CD4-positive, alpha-beta T cell treated with Interleukin-4 for 4 hours (primary cell): ENCODE measurements at regions not wholly inside any gene's neighbourhood (a gene's known extent, or its start where the extent isn't known, plus 50 kb on each side); places are given as distances from the start of the nearest gene placed in this dataset.
"Not testable (repeated sequence)": the region's sequence is repeated elsewhere in the genome, so short reads cannot be mapped to it uniquely, and the experiment has no call there.

Source experiments
- DNase-seq: peaks from one replicate; pipeline ENCODE4 v3.0.0-alpha.2; 2020

DNA sequence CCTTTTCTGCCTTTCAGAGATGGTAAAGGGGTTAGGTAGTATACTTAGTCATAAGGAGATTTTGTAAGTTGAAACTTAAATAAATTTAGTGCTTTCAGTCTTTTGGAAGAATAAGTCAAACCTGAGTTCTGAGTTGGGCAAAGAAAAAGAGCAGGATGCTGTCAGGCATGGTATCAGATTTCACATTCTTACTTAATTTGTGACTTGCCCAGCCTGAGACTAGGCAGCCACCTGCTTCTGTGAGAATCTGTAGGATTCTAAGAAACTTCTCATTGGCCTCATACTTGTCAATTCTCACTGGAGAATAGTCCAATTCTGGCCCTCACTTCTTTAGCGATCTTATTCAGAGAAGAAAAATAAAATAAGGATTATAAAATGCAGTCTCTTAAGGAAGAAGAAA, 577.5 kb downstream of the DIPK2A start:
- DNase-seq: no peak

DNA sequence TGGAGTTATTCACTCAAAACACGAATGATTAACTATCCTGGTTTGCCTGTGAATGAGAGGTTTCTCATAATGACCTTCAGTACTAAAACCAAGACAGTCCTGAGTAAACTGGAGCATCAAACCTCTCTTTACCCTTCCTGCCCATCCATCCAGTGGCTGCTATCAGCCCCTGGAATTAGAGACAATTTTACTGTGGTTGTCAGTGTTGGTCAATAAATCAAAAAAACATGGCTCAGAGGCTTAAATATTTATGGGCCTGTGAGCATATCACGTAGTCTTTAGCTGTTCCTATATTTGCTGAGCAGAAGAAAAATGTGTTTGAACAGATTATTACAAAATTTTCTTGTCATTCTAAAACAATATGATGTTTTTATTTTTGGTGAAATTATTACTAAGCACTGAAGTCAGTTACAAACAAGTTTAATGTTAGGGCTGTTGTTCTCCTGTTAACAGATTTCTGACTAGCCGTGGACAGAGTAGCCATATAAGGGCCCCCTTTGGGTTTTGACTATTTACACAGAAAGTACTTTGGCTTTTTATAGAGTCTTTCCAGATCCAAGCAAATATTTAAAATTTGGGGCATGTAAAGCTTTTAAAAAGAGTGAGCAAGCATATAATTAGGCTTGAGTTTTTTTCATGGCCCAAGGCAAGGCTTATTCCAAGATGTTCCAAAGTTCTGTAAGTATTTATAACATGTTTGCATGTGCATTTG, 580.9 kb downstream of the DIPK2A start:
- DNase-seq: no peak

DNA sequence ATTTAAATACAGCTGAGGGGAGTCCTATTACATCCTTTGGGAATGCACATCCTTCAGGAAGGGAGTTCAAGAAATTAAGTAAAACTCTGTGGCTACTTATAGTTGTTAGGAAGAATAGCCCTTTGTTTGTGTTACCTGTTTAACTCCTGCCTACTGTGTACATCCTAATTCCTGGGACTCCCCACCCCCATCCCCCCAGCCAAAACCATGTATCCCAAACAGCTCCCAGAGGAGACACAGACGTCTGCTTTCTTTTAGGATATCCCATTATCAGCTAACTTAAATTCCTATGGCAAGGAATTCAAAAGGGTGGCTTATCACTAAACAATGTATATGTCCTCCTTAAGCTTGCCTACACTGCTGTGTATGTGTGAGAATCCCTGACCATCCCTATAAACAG, 581.7 kb downstream of the DIPK2A start:
- DNase-seq: no peak

DNA sequence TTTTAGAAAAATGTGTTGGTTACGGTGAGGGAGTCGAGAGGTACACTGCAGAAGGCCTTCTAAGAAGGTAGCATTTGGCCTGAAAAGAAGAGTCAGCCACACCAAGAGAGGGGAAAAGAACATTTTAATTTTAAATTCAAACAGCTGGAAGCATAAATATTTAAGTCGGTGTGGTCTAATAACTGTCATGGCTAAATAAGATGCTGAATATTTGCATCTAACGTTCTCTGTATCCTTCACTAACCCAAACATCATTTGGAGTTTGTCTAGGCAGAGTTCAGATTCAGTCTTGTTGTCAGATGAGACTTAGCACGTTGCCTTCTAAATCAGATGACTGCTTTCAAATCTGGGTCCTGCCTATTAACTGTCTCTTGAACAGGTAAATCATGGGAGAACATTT, 583.3 kb downstream of the DIPK2A start:
- no peak for DNase-seq

DNA sequence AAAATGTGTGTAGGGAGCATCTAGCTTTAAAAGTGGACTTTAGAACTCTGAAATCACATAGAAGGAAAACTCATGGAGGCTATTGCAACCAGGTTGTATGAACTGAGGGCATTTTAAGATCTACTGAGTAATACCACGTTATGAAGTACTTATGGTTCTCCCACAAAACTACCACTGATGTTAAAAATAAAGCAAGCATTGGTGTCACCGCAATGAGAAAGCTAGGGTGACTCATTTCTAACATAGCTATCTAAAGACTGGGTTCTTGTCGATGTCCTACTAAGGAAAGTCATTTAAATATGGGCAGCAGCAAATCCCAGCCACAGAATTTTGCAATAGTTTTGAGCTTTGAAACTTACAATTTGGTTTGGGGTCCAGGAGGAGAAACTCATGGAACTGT, 584.8 kb downstream of the DIPK2A start:
- no peak for DNase-seq

DNA sequence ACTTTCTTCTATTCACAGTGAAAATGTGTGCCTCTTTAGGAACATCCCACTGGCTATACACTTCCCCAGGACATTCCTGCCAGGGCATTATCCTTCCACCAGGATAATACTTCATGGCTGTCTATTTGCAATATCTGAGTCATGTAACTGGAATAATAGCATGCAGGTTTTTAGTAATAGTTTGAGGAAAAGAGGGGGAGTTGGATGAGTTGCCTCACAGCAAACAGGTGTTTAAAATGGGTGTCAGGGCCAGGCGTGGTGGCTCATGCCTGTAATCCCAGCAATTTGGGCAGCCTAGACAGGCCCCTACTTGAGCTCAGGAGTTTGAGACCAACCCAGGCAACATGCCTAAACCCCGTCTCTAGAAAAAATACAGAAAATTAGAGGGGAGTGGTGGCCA, 585.9 kb downstream of the DIPK2A start:
- DNase-seq: no peak

DNA sequence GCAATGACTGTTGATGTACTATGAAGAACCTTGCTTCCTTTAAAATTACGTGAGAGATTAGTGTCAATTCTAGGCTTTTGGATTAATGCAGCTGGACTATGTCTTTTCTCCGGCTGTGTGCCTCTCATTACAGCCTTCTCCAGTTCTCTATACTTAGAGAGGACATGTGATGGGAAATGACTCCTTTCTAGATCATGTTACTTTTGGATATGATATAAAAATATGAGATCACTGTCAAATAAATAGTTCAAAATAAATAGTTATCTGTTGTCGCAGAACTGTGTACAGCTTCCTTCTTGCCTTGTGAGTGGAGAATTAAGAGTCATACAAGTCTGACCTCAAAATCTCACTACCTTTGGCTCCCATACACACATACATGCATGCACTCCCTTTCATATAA, 592.4 kb downstream of the DIPK2A start:
- DNase-seq: no peak

DNA sequence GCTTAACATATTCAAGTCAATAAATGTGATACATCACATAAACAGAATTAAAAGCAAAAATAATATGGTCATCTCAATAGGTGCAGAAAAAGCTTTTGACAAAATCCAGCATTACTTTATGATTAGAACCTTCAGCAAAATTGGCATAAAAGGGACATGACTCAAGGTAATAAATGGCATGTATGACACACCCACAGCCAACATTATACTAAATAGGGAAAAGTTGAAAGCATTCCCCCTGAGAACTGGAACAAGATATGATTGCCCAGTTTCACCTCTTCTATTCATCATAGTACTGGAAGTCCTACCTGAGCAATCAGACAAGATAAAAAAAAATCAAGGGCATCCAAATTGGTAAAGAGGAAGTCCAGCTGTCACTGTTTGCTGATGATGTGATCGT, 594.7 kb downstream of the DIPK2A start:
- no peak for DNase-seq

DNA sequence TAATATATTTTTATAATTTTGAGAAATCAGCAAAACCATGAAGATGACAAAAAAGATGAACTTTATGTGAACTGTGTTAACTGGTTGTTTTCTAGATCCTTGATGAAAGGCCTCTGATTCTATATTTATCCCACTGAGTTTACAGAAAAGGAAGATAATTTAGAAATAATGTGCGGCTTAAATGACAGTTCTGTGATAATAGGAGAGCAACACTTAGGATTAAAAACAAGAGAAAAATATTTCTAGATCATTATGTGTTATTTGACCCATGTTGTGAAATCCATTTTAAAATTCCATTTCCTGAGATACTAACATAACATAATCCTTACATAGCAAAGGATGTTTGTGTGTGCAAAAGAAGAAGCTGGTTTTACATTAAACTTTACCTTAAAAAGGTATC, 598.0 kb downstream of the DIPK2A start:
- no peak for DNase-seq

DNA sequence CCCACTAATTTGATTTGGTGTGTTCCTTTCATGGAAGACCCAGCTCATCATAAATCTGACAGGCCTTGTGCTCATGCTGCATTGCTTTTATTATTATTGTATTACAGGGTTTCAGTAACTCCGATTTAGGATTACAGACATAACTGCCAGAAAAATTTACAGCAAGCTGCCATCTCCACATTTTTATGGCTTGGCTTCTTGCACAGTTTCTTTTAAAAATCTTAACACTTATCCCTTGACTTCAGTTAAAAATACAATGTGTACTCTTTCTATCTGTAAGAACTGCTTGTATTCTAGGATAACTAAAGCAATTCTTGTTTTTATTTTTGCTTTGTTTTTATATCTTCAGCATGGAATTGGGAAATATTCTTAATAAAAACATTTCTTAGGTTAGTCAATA, 612.2 kb downstream of the DIPK2A start:
- DNase-seq: no peak

DNA sequence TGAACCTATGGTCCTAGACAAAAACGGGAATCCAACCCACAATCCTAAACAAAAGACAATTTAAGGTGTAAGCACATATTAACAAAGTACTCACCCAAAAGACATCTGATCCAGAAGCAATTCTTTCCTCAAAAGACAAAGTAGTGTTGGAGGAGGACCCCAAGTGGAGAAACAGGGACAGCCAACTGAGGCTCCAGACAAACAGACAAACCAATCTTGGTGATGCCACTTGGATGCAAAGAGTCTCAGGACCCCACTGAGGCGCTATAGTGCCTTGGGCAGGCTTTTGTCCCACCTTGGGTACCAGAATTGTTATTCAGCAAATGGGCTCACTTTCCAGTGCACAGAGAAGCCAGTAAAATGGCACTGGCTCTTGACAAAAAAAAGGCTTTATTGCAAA, 613.8 kb downstream of the DIPK2A start:
- no peak for DNase-seq

DNA sequence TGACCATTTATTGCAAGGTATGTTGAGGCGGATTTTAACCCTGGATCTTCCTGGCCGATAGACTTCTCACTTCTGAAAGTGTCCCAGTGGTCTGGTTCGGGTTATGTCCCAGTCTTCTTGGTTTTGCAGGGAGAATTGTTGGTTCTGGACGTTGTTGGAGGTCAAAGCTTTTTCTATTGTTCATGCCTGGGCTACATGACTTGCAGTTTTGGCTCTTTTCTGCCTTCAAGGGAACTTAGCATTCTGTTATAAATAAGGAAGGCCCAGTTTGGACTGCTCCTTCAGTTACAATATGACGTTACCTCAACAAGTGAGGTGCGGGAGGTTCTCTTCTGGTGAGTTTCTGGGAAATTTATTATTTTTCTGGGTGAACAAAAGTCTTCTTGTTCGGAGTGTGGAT, 614.3 kb downstream of the DIPK2A start:
- no peak for DNase-seq

DNA sequence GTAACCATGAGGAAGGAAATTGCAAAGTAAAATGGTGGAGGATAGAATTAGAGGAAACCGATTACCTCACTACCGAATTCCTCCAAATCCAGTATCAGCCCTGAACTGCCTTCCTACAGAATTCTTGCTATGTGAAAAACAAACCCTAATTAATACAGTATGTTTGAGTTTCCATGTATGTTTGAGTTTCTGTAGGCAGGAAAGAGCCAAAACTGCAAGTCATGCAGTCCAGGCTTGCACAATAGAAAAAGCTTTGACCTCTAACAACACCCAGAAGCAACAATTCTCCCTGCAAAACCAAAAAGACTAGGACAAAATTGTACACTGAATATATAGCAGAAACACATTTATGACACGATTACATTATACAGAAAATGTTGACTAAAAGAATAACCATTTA, 614.8 kb downstream of the DIPK2A start:
- DNase-seq: no peak

DNA sequence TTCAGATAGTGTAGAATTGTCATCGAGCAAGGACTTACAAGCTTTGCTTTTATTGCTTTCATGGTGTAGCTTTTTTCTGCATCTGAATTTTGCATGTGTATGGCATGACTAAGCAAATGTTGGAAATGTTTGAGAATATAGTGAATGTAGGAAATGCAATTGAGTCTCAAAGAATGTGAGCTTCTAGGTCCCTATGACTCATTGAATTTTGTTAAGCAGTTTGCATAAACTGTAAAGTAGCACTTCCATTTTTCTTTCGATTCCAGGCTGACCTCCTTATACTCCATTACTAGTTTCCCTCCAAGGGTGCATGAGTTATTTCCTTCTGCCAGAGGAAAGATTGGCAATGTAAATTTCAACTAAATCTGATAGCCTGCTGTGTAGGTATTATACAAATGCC, 619.2 kb downstream of the DIPK2A start:
- no peak for DNase-seq

DNA sequence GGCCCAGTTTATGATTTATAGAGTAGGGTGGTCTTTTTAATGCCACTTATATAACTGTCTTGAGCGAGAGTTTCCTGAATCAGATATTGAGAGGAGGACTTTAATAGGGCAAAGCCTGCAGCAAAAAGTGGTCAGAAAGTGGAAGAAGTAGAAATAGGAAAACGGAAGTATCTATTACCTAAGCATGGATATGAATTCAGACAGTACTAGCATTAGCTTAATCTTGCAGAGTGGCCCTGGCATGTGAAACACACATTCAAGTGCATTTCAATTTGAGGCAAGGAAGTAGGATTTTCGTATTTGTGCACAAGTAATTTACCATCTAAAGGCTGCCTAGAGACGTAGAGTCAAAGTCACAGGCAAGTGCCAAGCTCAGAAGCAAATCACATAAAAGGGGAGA, 622.3 kb downstream of the DIPK2A start:
- DNase-seq: no peak

DNA sequence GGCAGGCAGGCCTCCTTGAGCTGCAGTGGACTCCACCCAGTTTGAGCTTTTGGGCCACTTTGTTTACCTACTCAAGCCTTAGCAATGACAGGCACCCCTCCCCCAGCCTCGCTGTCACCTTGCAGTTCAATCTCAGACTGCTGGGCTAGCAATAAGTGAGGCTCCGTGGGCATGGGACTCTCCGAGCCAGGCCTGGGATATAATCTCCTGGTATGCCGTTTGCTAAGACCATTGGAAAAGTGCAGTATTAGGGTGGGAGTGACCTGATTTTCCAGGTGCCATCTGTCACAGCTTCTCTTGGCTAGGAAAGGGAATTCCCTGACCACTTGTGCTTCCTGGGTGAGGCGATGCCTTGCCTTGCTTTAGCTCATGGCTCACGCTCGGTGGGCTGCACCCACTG, 648.6 kb downstream of the DIPK2A start:
- not testable (repeated sequence) for DNase-seq

DNA sequence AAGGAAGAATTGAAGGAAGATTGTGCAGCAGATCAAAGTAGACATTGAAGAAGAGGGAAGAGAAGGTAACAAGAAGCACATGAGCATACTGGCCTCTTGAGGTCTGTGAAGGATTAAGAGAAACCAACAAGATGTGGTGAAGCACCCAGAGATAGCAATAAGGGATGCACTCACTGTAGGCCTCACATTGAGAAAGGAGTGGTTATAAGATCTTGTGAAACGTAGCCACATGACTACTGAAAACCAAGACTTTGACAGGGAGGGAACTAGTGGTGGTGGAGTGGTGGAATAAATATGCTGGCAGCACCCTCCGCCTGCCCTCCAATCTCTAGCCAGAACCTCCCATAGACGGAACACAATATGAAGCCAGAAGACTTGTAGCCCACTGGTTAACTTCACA, 651.2 kb downstream of the DIPK2A start:
- no peak for DNase-seq

DNA sequence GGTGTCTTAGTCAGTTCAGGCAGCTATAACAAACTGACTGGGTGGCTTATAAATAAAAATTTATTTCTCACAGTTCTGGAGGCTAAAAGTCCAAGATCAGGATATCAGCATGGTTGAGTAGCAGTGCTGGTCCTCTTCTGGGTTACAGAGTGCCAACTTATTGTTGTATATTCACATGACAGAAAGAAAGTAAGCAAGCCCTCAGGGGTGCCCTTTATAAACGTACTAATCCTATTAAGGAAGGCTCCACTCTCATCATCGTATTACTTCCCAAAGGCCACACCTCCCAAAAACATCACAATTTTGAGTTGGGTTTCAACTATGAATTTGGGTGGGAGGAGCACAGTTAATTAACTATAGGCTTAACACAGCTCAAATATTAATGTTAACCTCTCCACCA, 653.0 kb downstream of the DIPK2A start:
- no peak for DNase-seq

DNA sequence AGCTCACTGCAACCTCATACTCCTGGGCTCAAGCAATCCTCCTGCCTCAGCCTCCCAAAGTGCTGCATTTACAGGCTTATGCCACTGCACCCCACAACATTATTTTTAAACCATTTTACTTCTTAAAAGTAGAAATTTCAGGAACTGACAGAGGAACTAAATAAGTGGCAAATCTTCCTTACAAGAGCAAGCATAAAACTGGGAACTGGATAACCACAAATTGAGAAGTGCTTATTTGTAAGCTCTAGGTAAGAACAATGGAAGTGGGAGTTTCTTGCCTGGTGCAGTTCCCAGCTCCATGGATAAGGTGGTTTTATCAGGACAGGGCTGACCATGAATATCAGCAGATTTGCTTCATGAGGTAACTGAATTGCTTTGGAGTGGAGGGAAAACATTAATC, 655.2 kb downstream of the DIPK2A start:
- no peak for DNase-seq

DNA sequence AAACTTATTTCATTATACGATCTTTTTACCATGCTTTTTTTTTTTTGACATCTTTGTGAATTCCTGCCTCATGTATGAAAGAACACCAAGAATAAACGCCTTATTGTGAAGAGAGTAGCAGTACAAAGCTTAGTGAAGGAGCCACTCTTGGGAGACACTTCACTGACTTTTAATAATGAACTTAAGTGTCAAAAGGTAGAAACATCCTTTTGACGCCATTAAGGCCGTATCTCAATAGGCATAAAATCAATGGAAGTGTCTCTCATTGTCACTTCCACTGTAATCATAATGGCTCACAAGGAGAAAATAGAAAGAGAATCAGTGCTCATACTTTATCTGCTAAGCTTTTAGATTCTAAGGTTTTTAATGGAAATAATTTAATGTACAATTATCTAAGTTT, 657.8 kb downstream of the DIPK2A start:
- no peak for DNase-seq

DNA sequence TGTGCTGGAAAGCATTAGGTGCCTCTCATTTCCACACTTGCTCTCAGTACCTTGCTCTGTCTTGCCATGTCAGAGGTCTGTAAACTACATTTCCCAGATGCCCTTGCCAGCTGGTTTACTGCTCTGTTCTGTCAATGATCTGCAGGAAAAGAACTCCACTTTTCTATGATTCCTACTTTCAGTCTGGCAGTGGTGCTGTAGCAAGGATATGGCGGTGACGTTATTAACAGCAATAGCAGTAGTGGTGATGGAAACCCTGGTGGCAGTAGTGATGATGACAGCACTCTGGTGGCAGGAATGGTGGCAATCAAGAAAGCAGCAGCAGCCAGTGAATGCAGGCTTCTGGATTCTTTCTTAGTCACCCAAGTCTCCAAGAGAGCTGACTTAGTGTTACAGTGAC, 665.2 kb downstream of the DIPK2A start:
- DNase-seq: no peak

DNA sequence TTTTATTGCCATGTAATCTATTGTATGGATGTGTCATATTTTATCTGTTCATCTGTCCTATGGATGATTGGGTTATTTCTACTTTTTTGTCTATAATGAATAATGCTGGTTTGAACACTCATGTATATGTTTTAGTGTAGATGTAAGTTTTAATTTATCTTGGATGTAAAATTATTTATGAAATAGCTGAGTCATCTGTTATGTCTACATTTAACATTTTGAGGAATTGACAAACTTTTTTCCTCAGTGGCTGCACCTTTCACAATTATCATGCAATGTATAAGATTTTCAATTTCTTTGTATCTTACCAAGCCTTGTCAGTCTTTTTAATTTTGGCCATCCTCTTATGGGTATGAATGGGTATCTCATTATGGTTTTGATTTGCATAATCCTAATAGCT, 666.4 kb downstream of the DIPK2A start:
- DNase-seq: no peak

DNA sequence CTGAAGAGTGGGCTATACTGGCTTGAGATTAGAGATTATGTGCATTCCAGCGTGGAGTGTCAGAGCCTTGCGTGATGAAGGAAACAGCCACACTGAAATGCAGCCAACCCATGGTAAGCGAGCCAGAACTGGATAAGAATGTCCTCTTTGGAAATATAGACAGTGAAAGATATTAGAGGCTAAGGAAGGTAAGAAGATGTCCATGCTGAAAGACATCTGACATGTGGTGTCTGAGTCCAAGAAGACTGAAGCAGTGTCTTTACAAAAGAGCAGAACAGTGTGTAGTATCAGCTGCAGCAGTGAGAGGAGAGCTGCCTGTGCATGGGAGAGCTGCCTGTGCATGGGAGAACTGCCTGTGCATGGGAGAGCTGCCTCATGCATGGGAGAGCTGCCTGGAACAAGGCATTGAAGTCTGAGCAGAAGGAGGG, 672.2 kb downstream of the DIPK2A start:
- DNase-seq: no peak

DNA sequence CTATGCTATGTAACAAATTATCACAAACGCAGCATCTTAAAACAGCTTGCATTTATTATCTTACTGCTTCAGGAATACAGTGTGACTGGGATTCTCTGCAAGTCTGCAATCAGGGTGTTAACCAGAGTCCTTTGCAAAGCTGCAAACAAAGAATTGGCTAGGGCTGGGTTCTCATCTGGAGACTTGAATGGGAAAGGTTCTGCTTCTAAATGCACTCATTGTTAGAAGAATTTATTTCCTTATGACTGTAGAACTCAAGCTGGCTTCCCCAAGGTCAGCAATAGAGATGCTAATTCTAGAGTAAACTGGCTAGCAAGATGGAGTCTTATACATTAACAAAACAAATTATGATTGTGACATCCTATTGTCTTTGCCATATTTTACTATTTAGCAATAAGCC, 673.7 kb downstream of the DIPK2A start:
- no peak for DNase-seq

DNA sequence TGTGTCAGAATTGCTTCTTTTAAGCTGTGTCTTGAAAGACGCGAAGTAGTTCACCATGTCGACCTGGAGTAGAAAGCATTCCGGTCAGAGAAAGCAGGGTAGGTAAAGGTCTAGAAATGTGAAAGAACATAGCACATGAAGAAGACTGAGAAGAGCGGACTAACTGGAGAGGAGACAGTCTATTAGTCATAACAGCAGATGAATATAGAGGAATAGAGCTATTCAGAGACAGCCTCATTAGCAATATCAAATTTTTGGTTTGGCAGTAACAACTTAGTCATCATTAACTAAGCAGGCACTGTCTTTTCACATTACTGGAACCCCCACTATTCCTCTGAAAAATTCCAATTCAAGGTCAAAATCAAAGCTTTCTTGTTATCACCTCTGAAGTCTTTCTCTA, 678.8 kb downstream of the DIPK2A start:
- no peak for DNase-seq

DNA sequence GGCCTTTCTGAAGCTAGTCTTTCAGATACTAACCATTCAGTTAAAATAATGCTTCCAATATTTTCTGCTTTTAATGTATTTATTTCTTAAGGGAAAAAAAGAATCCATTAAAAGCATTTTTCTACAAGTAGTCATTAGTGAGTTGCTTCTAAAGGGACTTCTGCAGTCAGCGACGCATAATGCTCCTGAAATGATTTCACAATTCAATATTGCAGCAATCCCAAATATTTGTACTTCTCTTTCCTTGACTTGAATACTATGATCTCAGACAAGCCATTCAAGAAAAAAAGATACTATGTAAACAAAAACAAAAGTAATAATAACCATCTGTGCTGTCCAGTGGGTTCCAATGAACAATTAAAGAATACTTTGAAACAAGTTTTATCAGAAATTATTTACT, 681.0 kb downstream of the DIPK2A start:
- no peak for DNase-seq
